Stimulated activated CD4-positive, alpha-beta T cell treated with anti-CD3 and anti-CD28 coated beads, Interleukin-4, amount 100 ng/mL, for 4 hours (primary cell): ENCODE measurements at regions not wholly inside any gene's neighbourhood (a gene's known extent, or its start where the extent isn't known, plus 50 kb on each side); places are given as distances from the start of the nearest gene placed in this dataset.

Experiments used
- DNase-seq, 2 experiments: peaks; one replicate each; pipeline ENCODE4 v3.0.0-alpha.2; 2020

DNA sequence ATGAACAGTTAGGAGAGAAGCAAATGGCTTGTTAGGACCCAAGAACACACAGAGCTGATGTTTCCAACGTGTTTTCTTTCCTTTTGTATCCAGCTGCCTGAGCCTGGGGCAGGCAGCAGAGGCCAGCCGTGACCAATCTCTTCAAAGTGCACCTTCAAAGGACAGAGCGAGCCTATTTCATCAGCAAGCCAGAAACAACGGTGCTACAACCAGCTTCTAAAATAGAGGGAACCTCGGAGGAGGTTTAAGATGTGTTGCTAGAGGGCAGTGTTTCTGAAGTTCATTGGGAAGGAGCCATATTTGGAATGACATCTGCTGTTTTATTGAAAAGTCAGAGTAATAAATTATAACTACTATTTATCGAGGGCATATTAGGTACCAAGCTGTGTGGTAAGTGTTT lies 56.2 kb upstream of the RFC3 start:
- DNase-seq = no peak

DNA sequence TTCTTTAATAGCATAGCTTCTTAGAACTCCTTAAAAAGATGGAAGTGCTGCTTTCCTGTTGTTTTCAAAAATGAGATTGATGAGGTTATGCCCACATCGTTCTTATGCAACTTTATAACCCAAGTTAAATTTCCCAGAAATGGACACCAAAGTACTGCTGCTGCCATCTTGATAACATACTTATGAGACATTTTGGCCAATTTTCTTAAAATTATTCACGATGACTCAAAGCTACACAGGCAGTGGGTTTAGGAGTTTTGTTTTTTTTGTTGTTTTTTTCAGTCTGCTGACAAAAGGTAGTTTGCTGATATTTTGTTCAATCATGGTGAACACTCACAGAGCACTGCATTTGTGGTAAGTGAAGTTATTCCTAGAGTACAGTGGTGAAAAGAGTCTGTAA lies 54.9 kb upstream of the RFC3 start:
- no peak for DNase-seq

DNA sequence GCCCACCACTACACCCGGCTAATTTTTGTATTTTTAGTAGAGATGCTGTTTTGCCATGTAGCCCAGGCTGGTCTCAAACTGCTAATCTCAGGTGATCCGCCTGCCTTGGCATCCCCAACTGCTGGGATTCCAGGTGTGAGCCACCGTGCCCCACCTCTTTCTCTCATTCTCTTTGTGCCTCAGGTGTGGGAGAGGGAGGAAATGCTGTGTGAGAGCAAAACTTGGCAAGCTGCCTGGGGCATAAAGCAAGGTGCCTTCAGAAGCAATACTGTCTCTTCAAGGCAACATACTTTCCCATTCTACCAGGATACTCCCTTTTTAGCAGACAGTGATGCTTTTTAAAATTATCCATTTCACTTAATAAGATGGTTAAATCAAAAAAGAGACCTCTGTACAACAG lies 53.2 kb upstream of the RFC3 start:
- no peak for DNase-seq

DNA sequence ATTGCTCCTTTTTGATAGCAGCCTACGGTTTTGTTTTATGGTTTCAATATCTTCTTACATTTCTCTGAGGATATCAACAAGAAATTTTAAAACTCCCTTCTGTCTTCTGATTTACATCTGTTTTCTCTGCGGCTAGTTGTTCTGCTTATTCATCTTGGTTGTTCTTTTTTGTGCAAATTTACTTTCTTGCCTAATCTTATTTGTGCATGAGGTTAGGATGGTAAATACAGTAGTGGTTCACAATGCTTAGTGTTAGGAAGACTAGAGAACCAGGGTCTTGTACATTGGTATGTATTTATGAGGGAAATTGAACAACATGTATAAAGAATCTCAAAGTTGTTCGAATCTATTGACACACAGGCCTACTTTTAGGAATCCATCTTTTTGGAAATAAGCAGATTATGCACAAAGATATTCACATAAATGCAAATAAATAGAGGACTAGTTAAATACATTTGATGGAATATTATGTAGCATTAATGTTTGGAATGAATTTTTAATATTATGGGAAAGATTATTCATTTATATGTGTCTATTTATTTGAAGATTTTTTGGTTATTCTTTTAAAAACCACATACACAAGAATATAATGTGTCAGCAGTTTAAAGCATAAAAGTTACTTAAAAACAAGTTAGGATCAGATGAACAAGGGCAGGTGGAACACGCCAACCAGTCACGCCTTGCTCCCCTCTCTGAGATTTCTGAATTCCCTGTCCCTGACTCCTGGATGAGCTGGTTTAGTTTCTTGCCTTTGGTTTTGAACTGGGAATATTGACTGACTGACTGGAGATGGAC lies 51.4 kb upstream of the RFC3 start:
- no peak for DNase-seq

DNA sequence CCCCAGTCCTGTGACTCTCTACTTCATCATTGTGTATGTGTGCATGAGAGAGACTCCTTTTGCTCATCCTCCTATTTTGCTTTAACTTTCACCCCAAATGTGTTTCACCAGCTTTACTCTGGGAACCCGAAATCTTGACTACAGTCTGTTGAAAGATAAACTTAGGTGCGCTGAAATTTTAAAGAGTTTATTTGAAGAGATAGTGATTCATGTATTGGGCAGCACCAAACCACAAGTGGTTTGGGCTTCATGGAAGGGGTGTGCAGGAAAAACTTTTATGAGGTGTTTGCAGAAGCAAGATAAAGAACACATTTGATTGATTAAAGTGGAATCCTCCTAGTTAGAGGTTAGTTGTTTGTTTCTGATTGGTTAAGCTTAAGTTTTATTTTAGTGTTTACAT lies 50.8 kb upstream of the RFC3 start:
- no peak for DNase-seq
